ENCODE measurements at regions not wholly inside any gene's neighbourhood (a gene's known extent, or its start where the extent isn't known, plus 50 kb on each side); places are given as distances from the start of the nearest gene placed in this dataset.
A peak's percentile ranks its signal among the peaks of the same experiment; 100 is the strongest.

DNA sequence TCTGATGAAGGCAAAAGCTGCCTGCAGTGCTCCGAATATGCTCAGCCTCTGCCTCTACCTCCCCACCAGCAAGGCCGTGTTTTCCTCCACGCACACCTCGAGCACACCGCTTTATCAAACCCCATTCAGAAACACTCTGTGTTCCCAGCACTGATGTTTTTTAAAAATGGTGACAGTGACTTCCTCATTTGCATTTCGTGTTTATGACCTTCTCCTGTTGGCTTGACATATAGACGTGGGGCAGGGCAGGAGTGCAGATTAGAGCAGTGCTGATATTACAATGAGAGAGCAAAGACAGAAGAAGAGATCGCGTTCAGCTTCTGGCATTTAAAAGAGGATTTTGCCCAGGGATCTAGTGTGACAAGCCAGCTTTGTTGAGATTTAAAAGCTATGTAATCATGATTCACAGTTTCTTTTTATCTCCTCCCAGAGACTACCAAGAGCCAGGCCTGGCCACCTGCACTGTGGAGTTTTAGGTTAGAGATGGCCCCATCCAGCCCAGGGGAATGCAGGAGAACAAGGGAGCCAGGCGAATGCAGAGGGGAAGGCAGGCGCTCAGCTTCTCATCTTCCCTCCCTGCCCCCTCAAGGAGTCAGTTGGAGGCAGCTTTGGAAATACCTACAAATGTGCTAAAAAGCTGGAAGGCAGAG, 61.5 kb upstream of the NEDD4L start:
- no peak for DNase-seq

DNA sequence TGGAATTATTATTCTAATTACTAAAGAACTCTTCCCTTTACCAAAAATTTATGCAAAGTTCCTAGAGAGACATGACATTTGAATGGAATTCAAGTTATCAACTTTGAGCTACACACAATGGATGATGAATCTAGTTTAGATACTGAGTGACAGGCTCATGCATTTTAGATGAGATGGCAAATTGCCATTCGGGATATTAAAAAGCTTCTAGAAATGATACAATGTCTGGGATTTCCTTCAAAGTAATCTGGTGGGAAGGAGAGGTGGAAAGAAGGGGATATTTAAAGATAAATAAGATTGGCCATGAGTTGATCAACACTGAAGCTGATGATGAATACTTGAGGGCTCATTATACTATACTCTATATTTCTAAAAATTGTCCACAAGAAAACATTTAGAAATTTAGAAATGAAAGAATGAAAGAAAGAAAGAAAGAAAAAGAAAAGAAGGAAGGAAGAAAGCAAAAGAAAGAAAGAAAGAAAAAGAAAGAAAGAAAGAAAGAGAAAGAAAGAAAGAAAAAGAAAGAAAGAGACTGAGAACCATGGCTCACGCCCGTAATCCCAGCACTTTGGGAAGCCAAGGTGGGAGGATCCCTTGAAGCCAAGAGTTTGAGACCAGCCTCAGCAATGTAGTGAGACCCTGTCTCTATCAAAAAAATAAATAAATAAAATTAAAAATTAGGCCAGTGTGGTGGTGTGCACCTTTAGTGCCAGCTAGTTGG, 62.6 kb upstream of the NEDD4L start:
- no peak for ATAC-seq

More for the DNA sequence above, 61.5 kb upstream of the NEDD4L start:
- ATAC-seq: no peak
- Histone ChIP-seq H3K27me3 (no peaks in the 10 kb centered on the region), H3K4me1 (no peaks in the 10 kb centered on the region), H3K36me3 (no peaks in the 10 kb centered on the region), H3K9me3 (no peaks in the 10 kb centered on the region), H3K4me3 (no peak overlapping the region), H3K27ac (no peak overlapping the region)
- TF ChIP-seq, protein P1, sequence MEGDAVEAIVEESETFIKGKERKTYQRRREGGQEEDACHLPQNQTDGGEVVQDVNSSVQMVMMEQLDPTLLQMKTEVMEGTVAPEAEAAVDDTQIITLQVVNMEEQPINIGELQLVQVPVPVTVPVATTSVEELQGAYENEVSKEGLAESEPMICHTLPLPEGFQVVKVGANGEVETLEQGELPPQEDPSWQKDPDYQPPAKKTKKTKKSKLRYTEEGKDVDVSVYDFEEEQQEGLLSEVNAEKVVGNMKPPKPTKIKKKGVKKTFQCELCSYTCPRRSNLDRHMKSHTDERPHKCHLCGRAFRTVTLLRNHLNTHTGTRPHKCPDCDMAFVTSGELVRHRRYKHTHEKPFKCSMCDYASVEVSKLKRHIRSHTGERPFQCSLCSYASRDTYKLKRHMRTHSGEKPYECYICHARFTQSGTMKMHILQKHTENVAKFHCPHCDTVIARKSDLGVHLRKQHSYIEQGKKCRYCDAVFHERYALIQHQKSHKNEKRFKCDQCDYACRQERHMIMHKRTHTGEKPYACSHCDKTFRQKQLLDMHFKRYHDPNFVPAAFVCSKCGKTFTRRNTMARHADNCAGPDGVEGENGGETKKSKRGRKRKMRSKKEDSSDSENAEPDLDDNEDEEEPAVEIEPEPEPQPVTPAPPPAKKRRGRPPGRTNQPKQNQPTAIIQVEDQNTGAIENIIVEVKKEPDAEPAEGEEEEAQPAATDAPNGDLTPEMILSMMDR (IDR thresholded peaks at IDR 0.05): no peak
- intact Hi-C loops (cut with DNase I): no loop called here

DNA sequence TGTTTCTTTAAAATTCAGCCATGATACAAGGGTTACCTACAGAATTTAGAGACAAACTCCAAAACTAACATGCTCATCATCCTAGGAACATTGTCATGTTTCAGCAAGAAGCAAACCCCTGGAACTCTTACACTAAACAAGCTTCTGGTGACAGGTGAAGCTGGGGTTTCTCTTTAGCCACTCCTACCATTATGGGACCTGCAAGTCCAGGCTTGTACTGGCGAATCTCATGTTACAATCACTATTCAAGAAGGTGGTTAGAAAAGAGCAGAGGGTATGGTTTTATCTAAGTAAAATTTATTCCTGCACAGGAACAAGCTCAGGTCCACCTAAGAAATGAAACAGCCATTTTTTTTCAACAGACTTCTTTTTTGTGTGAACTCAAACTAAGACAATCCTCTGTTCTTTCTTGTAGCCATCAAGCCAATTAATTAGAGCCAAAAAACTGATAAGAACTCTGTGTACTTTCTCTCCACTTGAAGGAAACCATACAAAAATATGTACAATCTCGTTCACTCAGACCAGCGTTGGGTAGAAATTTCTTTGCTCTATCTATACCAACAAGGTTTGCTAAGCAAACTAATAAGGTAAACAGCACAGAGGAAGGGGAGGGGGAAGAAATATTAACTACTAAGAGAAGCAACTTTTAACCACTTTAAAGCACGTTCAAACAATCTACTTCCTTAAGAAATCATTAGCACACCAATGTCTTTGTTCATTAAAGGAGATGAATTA, 63.3 kb upstream of the NEDD4L start:
- ATAC-seq: peak; percentile 36
- DNase-seq: no peak
- no peaks in the 10 kb centered on the region for H3K36me3 ChIP-seq

More for the DNA sequence above, 62.6 kb upstream of the NEDD4L start:
- no peaks in the 10 kb centered on the region for H3K36me3 ChIP-seq
- H3K27me3 ChIP-seq: no peaks in the 10 kb centered on the region
- H3K9me3 ChIP-seq: no peaks in the 10 kb centered on the region
- H3K27ac ChIP-seq: peak overlapping the region; percentile 39 to 69
- intact Hi-C loops (cut with DNase I): no loop called here
- H3K4me1 ChIP-seq: no peaks in the 10 kb centered on the region
- no peak for DNase-seq
- no peak overlapping the region for H3K4me3 ChIP-seq
- TF ChIP-seq, protein P1 (IDR thresholded peaks at IDR 0.05): no peak

DNA sequence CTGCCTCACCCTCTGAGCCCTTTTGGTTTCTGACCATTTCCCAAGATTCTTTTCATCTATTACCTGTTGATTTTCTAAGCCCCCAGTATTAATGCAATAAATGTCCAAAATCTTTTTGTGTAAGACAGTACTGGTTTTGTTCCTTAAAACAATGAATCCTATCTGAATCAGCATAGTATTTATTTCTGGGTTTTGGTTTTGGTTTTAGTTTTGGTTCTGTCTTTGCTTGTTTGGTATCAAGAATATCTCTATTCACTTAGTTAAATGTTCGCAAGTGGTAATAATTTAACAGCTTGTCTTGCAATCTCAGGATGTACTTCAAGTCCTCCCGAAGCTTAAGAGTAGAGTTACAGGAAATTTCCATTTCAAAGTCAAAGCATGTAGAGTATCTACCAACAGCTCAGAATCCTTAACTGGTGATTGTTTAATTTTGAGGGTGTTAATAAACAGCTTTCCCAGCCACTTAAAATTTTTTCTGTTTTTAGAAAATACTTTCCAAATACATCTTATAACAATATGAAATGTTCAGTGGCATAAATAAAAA, 67.7 kb upstream of the NEDD4L start:
- intact Hi-C loops (cut with DNase I): no loop called here
- Histone ChIP-seq H3K4me1 (peaks cover 0 to 7% of the 10 kb centered on the region in 2 donors), H3K9me3 (no peaks in the 10 kb centered on the region), H3K36me3 (no peaks in the 10 kb centered on the region), H3K4me3 (no peak overlapping the region), H3K27me3 (no peaks in the 10 kb centered on the region), H3K27ac (peak overlapping the region; percentile 63 to 81)
- ATAC-seq: peak; percentile 86
- TF ChIP-seq, protein P1 (IDR thresholded peaks at IDR 0.05): no peak
- peak in 1 of 4 donors; percentile 24 for DNase-seq

More for the DNA sequence above, 63.3 kb upstream of the NEDD4L start:
- Histone ChIP-seq H3K4me3 (no peak overlapping the region), H3K27me3 (no peaks in the 10 kb centered on the region), H3K4me1 (peaks cover 0 to 4% of the 10 kb centered on the region in 2 donors), H3K27ac (peak overlapping the region; percentile 39 to 69), H3K9me3 (no peaks in the 10 kb centered on the region)
- TF ChIP-seq, protein P1 (IDR thresholded peaks at IDR 0.05): no peak
- intact Hi-C loops (cut with DNase I): no loop called here

Measured in left lung (tissue), 4 donors.